LNCAP (cell line): ENCODE measurements at regions not wholly inside any gene's neighbourhood (a gene's known extent, or its start where the extent isn't known, plus 50 kb on each side); places are given as distances from the start of the nearest gene placed in this dataset.

Experiments used
- CTCF ChIP-seq: fragments of 450-650 bp; IDR thresholded peaks from 2 replicates; pipeline ENCODE4 v1.5.1; 2017; ENCODE audit warnings: mild to moderate bottlenecking

- no peak for TF ChIP-seq CTCF
These were observed 319.3 kb downstream of the TLE1 start for GRCh38 chr9:81370096-81370495.

GRCh38 chr9:81369121-81369520 is 320.2 kb downstream of the TLE1 start:
- TF ChIP-seq CTCF: no peak

GRCh38 chr9:81363916-81364480 is 325.3 kb downstream of the TLE1 start:
- TF ChIP-seq CTCF: no peak

GRCh38 chr9:81361296-81361695 is 328.1 kb downstream of the TLE1 start:
- no peak for TF ChIP-seq CTCF

GRCh38 chr9:81351166-81351565 is 338.2 kb downstream of the TLE1 start:
- no peak for TF ChIP-seq CTCF

GRCh38 chr9:81344366-81344765 is 345.0 kb downstream of the TLE1 start:
- TF ChIP-seq CTCF: no peak

- TF ChIP-seq CTCF: no peak
These were observed 353.4 kb downstream of the TLE1 start for GRCh38 chr9:81335879-81336421.

- no peak for TF ChIP-seq CTCF
These were observed 367.8 kb downstream of the TLE1 start for GRCh38 chr9:81321551-81321950.
